ENCODE measurements at regions not wholly inside any gene's neighbourhood (a gene's known extent, or its start where the extent isn't known, plus 50 kb on each side); places are given as distances from the start of the nearest gene placed in this dataset.

DNA sequence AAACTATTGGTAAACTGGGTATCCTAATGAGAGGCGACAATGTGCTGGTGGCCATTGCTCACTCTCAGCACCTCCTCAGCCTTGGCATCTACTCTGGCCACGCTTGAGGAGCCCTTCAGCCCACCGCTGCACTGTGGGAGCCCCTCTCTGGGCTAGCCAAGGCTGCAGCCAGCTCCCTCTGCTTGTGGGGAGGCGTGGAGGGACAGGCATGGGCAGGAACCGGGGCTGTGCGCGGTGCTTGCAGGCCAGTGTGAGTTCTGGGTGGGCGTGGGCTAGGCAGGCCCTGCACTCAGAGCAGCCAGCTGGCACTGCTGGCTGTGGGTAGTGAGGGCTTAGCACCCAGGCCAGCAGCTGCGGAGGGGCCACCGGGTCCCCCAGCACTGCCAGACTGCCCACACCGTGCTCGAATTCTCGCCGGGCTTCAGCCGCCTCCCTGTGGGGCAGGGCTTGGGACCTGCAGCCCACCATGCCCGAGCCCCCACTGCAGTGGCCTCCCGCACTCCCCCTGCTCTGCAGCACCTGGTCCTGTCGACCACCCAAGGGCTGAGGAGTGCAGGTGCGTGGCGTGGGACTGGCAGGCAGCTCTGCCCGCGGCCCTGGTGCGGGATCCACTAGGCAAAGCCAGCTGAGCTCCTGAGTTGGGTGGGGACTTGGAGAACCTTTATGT lies 575.9 kb upstream of the ANO3 start:
- no peak for ATAC-seq (replicated peaks)
- Mint-ChIP-seq H3K9me3 (peaks cover 21% of the 10 kb centered on the region), H3K4me3 (no peak overlapping the region), H3K36me3 (ENCODE audit: low read depth) (no peaks in the 10 kb centered on the region), H3K4me1 (no peaks in the 10 kb centered on the region), H3K27me3 (no peaks in the 10 kb centered on the region), H3K27ac (no peak overlapping the region)

DNA sequence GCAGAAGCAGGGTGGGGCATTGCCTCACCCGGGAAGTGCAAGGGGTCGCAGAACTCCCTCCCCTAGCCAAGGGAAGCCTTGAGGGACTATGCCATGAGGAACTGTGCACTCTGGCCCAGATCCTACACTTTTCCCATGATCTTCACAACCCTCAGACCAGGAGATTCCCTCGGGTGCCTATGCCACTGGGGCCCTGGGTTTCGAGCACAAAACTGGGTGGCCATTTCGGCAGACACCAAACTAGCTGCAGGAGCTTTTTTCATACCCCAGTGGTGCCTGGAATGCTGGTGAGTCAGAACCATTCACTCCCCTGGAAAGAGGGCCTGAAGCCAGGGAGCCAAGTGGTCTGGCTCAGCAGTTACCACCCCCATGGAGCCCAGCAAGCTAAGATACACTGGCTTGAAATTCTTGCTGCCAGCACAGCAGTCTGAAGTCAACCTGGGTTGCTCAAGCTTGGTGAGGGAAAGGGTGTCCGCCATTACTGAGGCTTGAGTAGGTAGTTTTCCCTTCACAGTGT lies 573.7 kb upstream of the ANO3 start:
- Mint-ChIP-seq H3K4me1 (no peaks in the 10 kb centered on the region), H3K4me3 (no peak overlapping the region), H3K27ac (no peak overlapping the region), H3K27me3 (no peaks in the 10 kb centered on the region), H3K9me3 (peaks cover 22% of the 10 kb centered on the region), H3K36me3 (ENCODE audit: low read depth) (no peaks in the 10 kb centered on the region)
- ATAC-seq (replicated peaks): no peak

DNA sequence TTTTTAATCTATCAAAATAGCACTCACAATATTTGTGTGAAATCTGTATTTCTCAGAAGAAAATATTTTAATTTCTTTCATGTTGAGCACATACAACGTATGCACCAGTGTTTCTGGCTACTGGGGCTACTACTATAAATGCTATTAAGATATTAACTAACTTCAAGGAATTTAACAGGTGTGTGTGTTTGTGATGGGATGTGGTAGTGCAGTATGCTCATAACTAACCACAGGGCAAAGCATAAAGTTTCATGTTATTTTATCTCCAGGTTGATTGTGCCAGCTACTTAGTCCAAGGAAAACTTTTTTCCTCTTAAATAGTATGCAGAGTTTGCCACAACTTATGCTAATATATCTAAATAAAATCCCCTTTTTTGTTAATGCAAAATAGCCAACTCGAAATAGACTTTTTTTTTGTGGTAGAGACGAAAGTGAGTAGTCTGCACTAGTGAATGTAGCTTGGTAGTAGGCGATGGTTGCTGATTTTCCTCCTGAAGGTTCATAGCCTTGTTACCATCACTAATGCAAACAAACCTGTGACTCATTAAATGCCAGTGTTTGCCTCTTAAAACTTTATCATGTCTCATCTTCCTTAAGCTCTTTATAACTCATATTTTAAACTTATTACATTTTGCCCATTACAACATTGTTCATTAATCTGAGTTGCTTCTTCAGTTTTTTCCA lies 565.5 kb upstream of the ANO3 start:
- peaks cover 11% of the 10 kb centered on the region for H3K9me3 Mint-ChIP-seq
- no peak overlapping the region for H3K4me3 Mint-ChIP-seq
- H3K27me3 Mint-ChIP-seq: no peaks in the 10 kb centered on the region
- no peak for ATAC-seq (replicated peaks)
- no peaks in the 10 kb centered on the region for H3K36me3 Mint-ChIP-seq (ENCODE audit: low read depth)
- H3K27ac Mint-ChIP-seq: no peak overlapping the region
- H3K4me1 Mint-ChIP-seq: no peaks in the 10 kb centered on the region

DNA sequence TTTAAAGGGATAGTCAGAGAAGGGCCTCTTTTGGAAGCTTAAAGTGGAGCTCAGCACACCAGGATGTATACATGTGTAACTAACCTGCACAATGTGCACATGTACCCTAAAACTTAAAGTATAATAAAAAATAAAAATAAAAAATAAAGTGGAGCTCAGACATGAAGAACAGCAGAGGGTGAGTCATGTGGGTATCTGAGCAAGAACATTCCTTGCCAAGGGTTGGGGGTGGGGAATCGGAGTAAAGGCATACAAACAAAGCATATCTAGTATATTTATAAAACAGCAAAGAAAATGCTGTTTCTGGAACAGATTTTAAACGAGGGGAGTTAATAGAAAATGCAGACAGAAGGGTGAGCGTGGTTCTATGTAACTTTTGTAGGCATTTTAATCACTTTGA lies 562.6 kb upstream of the ANO3 start:
- no peak for ATAC-seq (replicated peaks)

DNA sequence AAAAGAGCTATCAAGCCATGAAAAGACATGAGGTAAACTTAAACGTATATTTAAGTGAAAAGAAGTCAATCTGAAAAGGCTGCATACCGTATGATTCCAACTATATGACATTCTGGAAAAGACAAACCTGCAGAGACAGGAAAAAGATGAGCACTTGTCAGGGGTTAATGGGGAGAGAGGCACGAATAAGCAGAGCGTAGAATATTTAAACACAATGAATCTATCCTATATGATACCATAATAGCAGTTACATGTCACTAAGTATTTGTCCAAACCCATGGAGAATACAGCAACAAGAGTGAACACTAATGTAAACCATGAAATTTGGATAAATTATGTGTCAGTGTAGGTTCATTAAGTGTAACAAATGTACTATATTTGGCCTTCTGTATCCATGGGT lies 560.3 kb upstream of the ANO3 start:
- no peaks in the 10 kb centered on the region for H3K36me3 Mint-ChIP-seq (ENCODE audit: low read depth)
- H3K27ac Mint-ChIP-seq: no peak overlapping the region
- no peaks in the 10 kb centered on the region for H3K4me1 Mint-ChIP-seq
- H3K9me3 Mint-ChIP-seq: peaks cover 10% of the 10 kb centered on the region
- H3K4me3 Mint-ChIP-seq: no peak overlapping the region
- ATAC-seq (replicated peaks): no peak
- no peaks in the 10 kb centered on the region for H3K27me3 Mint-ChIP-seq

More for the DNA sequence above, 562.6 kb upstream of the ANO3 start:
- H3K4me1 Mint-ChIP-seq: no peaks in the 10 kb centered on the region
- H3K9me3 Mint-ChIP-seq: peaks cover 13% of the 10 kb centered on the region
- H3K36me3 Mint-ChIP-seq (ENCODE audit: low read depth): no peaks in the 10 kb centered on the region
- no peaks in the 10 kb centered on the region for H3K27me3 Mint-ChIP-seq
- no peak overlapping the region for H3K27ac Mint-ChIP-seq
- no peak overlapping the region for H3K4me3 Mint-ChIP-seq

DNA sequence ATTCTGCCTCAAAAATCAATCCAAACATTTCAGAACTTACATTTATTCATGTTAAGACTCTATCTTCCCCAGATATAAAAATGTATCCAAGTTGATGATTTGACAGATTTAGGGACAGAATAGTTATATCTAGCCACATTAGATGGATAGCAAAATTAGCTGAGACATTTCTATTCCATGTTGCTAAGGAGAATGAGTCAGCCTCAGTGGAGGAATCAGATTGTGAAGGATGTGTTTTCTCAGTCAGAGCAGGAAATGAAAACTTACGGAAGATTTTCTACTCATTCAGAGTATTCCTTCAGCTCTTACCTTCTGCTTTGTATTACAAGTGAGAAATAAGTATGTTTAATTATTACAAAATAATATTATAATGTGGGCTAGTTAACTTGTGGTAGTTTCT lies 556.3 kb upstream of the ANO3 start:
- ATAC-seq (replicated peaks): no peak
- Mint-ChIP-seq H3K27me3 (no peaks in the 10 kb centered on the region), H3K27ac (no peak overlapping the region), H3K36me3 (ENCODE audit: low read depth) (no peaks in the 10 kb centered on the region), H3K9me3 (peaks cover 10% of the 10 kb centered on the region), H3K4me3 (no peak overlapping the region), H3K4me1 (no peaks in the 10 kb centered on the region)

DNA sequence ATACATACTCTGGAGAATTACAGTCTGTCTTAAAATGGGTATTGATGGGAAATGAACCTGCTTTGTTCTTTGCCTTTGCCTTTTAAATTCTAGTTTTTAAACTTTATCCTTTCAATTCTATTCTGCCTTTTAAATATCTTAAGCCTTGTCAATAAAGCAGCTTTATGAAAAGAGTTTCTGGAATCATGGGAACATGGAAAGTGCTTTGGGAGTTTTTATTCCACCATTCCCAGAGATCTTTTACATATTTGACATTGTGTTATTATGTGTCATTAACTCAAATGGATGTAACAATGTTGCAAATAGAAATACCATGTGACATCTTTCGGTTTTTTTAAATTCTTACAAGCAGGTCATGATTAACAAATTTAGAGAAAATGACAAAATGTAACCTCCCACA lies 555.7 kb upstream of the ANO3 start:
- H3K4me1 Mint-ChIP-seq: no peaks in the 10 kb centered on the region
- no peak overlapping the region for H3K4me3 Mint-ChIP-seq
- no peaks in the 10 kb centered on the region for H3K27me3 Mint-ChIP-seq
- H3K27ac Mint-ChIP-seq: no peak overlapping the region
- no peaks in the 10 kb centered on the region for H3K36me3 Mint-ChIP-seq (ENCODE audit: low read depth)
- ATAC-seq (replicated peaks): no peak
- H3K9me3 Mint-ChIP-seq: peaks cover 8% of the 10 kb centered on the region

DNA sequence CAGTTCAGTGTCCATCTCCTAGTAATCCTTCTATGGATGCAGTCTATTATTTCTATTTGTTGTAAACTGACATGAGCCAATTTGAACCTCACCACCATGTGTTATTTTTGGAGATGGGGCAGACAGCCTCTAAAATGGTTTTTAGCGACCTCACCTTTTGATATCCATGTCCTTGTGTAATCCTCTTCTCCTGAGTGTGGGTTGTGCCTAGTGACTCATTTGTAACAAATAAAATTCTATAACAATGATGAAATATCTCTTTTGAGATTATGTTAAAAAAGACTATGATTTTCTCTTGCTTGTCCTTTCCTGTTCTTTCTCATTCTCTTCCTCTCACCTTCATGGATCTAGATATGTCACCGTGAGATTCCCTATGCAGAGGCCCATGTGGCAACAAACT lies 554.6 kb upstream of the ANO3 start:
- ATAC-seq (replicated peaks): no peak
- no peaks in the 10 kb centered on the region for H3K27me3 Mint-ChIP-seq

DNA sequence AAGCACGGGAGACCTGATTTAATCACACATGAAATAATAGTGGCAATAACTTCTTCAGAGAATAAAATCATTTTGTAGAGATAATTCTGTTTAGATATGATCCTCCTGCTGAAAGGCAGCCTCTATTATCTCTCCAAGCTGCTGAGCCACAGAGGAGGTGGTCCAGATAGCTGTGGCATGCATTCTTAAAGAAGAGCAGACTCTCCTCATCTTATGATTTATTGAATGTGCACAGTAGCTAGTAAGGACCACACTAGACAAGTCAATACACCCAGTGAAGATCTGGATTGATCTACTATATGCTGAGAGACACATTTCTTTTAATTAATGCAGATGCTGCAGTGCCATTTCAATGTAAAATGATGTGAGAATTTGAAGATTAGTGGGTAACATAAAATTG lies 552.9 kb upstream of the ANO3 start:
- H3K36me3 Mint-ChIP-seq (ENCODE audit: low read depth): no peaks in the 10 kb centered on the region
- peaks cover 13% of the 10 kb centered on the region for H3K9me3 Mint-ChIP-seq
- no peaks in the 10 kb centered on the region for H3K4me1 Mint-ChIP-seq
- no peak for ATAC-seq (replicated peaks)
- H3K27me3 Mint-ChIP-seq: no peaks in the 10 kb centered on the region
- H3K27ac Mint-ChIP-seq: no peak overlapping the region
- no peak overlapping the region for H3K4me3 Mint-ChIP-seq

More for the DNA sequence above, 554.6 kb upstream of the ANO3 start:
- Mint-ChIP-seq H3K9me3 (peaks cover 8% of the 10 kb centered on the region), H3K4me1 (no peaks in the 10 kb centered on the region), H3K4me3 (no peak overlapping the region), H3K27ac (no peak overlapping the region), H3K36me3 (ENCODE audit: low read depth) (no peaks in the 10 kb centered on the region)

DNA sequence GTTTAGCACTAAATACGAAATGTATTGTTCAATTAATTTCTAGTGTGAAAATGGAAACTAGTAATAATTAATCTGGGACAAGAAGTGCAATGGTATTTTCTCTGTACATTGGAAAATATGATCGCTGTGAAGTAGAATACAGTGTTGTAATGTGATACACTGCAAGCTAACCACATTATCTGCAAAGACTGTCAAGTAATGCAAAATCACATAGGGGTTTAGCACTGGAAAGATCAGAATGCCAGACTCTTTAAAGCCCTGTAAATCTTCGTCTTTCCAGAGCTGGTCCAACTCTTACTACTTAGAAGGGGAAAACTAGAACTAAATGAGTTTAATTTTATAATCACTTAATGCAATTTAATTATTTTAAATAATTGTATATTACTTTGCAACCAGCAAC lies 544.5 kb upstream of the ANO3 start:
- H3K27me3 Mint-ChIP-seq: no peaks in the 10 kb centered on the region
- no peaks in the 10 kb centered on the region for H3K36me3 Mint-ChIP-seq (ENCODE audit: low read depth)
- no peak overlapping the region for H3K4me3 Mint-ChIP-seq
- no peak for ATAC-seq (replicated peaks)
- H3K9me3 Mint-ChIP-seq: peaks cover 36% of the 10 kb centered on the region
- no peak overlapping the region for H3K27ac Mint-ChIP-seq
- no peaks in the 10 kb centered on the region for H3K4me1 Mint-ChIP-seq

DNA sequence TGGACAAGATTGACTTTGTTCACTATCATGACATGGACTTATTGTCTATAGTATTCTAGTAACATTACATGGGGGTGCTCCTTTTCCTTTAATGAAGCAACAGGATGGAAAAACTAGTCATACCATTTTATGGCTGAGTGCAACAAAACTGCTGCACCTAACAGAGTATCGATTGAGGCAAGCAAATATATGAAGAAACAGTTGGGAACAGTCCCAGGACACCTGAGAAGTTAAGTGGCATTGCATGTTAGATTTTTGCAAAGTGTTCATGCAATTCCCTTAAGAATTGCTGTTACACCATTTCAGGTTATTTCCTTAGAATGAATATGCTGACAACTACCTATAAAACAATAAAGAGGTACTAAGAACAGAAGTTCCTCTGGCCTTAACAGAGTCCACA lies 541.5 kb upstream of the ANO3 start:
- ATAC-seq (replicated peaks): no peak
- Mint-ChIP-seq H3K27ac (no peak overlapping the region), H3K27me3 (no peaks in the 10 kb centered on the region), H3K4me1 (no peaks in the 10 kb centered on the region), H3K4me3 (no peak overlapping the region), H3K36me3 (ENCODE audit: low read depth) (no peaks in the 10 kb centered on the region), H3K9me3 (peaks cover 18% of the 10 kb centered on the region)

DNA sequence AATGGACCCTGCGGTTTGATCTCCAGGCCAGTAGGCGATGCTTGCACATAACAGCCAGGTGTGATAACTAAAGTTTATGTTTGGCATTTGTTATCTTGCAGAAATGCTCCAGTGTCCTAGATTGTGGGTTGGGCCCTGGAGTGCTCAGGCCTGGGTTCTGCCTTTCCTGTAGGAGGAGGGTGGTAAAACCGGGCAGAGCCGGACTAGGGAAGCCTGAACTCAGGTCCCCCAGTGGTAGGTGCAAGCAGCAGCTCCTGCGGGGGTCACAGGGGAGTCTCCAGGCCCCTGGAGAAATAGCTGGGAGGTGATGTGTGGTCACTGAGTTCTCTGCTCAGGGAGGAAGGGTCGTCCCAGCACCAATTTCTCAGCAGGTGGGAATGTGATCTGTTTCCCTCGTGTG lies 538.3 kb upstream of the ANO3 start:
- no peaks in the 10 kb centered on the region for H3K27me3 Mint-ChIP-seq
- no peak overlapping the region for H3K27ac Mint-ChIP-seq
- ATAC-seq (replicated peaks): no peak
- H3K9me3 Mint-ChIP-seq: peaks cover 13% of the 10 kb centered on the region
- no peaks in the 10 kb centered on the region for H3K36me3 Mint-ChIP-seq (ENCODE audit: low read depth)
- H3K4me1 Mint-ChIP-seq: no peaks in the 10 kb centered on the region
- no peak overlapping the region for H3K4me3 Mint-ChIP-seq

DNA sequence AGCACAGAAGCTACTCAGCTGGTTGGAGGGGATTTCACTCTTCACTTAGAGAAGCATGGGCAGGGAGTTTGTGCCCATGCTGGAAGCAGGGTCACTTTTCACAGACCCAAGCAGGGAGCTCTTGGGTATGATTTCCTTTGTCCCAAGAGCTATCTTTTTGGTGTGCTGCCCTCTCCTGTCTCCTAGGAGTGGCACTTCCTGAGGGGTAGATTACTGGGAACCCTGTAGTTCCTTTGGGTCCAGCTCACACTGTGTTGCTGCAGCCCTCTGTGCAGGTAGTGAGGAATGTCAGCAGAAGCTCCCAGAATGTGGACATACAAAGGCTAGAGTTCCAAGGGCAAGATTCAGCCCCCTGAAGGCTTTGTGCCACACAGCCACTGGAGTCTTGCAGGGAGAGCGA lies 537.1 kb upstream of the ANO3 start:
- ATAC-seq (replicated peaks): no peak
- Mint-ChIP-seq H3K27ac (no peak overlapping the region), H3K4me3 (no peak overlapping the region), H3K9me3 (peaks cover 11% of the 10 kb centered on the region), H3K36me3 (ENCODE audit: low read depth) (no peaks in the 10 kb centered on the region), H3K27me3 (no peaks in the 10 kb centered on the region), H3K4me1 (no peaks in the 10 kb centered on the region)

DNA sequence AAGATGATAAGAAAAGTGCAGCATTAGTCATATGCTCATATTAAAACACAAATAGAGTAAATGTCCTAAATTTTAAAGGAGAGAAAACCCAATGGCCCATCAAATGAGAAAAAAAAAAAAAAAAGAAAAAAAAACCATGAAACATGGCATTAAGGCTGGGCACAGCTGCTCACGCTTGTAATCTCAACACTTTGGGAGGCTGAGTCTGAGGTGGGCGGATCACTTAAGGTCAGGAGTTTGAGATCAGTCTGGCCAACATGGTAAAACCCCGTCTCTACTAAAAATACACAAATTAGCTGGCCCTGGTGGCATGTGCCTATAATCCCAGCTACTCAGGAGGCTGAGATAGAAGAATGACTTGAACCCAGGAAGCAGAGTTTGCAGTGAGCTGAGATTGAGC lies 515.5 kb upstream of the ANO3 start:
- no peak overlapping the region for H3K4me3 Mint-ChIP-seq
- peaks cover 9% of the 10 kb centered on the region for H3K9me3 Mint-ChIP-seq
- no peaks in the 10 kb centered on the region for H3K36me3 Mint-ChIP-seq (ENCODE audit: low read depth)
- H3K4me1 Mint-ChIP-seq: no peaks in the 10 kb centered on the region
- ATAC-seq (replicated peaks): no peak
- H3K27me3 Mint-ChIP-seq: no peaks in the 10 kb centered on the region
- no peak overlapping the region for H3K27ac Mint-ChIP-seq

DNA sequence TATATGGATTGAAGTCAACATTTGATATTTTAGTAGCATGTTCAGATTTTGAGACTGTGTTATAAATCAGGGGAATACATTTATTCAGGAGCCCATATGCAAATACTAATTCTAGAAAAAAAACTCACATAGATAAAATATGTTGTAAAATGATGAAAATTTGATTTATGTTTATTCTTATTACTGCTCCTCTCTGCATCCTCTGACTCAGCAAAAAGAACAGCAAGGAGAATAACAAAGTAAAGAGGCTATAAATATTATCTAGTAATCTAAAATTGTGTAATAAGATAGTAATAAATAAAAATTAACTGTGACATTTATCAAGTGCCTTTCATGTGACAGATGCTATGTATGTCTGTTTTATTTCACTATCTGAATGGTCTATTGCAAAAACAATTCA lies 507.2 kb upstream of the ANO3 start:
- no peak overlapping the region for H3K27ac Mint-ChIP-seq
- H3K4me3 Mint-ChIP-seq: no peak overlapping the region
- peaks cover 20% of the 10 kb centered on the region for H3K9me3 Mint-ChIP-seq
- no peaks in the 10 kb centered on the region for H3K36me3 Mint-ChIP-seq (ENCODE audit: low read depth)
- H3K27me3 Mint-ChIP-seq: no peaks in the 10 kb centered on the region
- no peaks in the 10 kb centered on the region for H3K4me1 Mint-ChIP-seq
- ATAC-seq (replicated peaks): no peak

Data from activated T-helper 17 cell treated with anti-CD3 and anti-CD28 coated beads, Interleukin-2, amount 50 U/mL, for 72 hours (primary cell).